HG02623 (cell line): ENCODE measurements at regions not wholly inside any gene's neighbourhood (a gene's known extent, or its start where the extent isn't known, plus 50 kb on each side); places are given as distances from the start of the nearest gene placed in this dataset.

Source experiments
- ATAC-seq: cut with Tn5 transposase; IDR thresholded peaks from one replicate; pipeline ENCODE4 v1.9.1; 2021; ENCODE audit warnings: moderate library complexity; ENCODE audit not compliant: unreplicated experiment

- no peak for ATAC-seq
These were observed 581.1 kb upstream of the MGAT4C start for GRCh38 chr12:86837246-86837645.

GRCh38 chr12:86834217-86834616 lies 578.0 kb upstream of the MGAT4C start:
- ATAC-seq: no peak

GRCh38 chr12:86827409-86827808 lies 571.2 kb upstream of the MGAT4C start:
- no peak for ATAC-seq

GRCh38 chr12:86826051-86826450 lies 569.9 kb upstream of the MGAT4C start:
- ATAC-seq: no peak

GRCh38 chr12:86801439-86801838 lies 545.2 kb upstream of the MGAT4C start:
- no peak for ATAC-seq

- ATAC-seq: no peak
These were observed 543.4 kb upstream of the MGAT4C start for GRCh38 chr12:86799616-86800015.

GRCh38 chr12:86796550-86796949 lies 540.4 kb upstream of the MGAT4C start:
- ATAC-seq: no peak

GRCh38 chr12:86788661-86789060 lies 532.5 kb upstream of the MGAT4C start:
- no peak for ATAC-seq

GRCh38 chr12:86787419-86787818 lies 531.2 kb upstream of the MGAT4C start:
- no peak for ATAC-seq

- no peak for ATAC-seq
These were observed 521.1 kb upstream of the MGAT4C start for GRCh38 chr12:86777325-86777724.

GRCh38 chr12:86774841-86775388 lies 518.7 kb upstream of the MGAT4C start:
- no peak for ATAC-seq

GRCh38 chr12:86772696-86773095 lies 516.5 kb upstream of the MGAT4C start:
- ATAC-seq: no peak

- no peak for ATAC-seq
These were observed 514.7 kb upstream of the MGAT4C start for GRCh38 chr12:86770871-86771270.

- no peak for ATAC-seq
These were observed 492.7 kb upstream of the MGAT4C start for GRCh38 chr12:86748894-86749293.

GRCh38 chr12:86744547-86745212 lies 488.5 kb upstream of the MGAT4C start:
- no peak for ATAC-seq

- ATAC-seq: no peak
These were observed 487.8 kb upstream of the MGAT4C start for GRCh38 chr12:86743875-86744536.

- no peak for ATAC-seq
These were observed 485.3 kb upstream of the MGAT4C start for GRCh38 chr12:86741531-86741930.

GRCh38 chr12:86735851-86736250 lies 479.7 kb upstream of the MGAT4C start:
- peak; percentile 47 for ATAC-seq

GRCh38 chr12:86735072-86735471 lies 478.9 kb upstream of the MGAT4C start:
- ATAC-seq: no peak

GRCh38 chr12:86730233-86730632 lies 474.0 kb upstream of the MGAT4C start:
- no peak for ATAC-seq

GRCh38 chr12:86729739-86730138 lies 473.5 kb upstream of the MGAT4C start:
- no peak for ATAC-seq

GRCh38 chr12:86727160-86727559 lies 471.0 kb upstream of the MGAT4C start:
- ATAC-seq: no peak
